Bronchial epithelial cell (primary cell): ENCODE measurements at regions not wholly inside any gene's neighbourhood (a gene's known extent, or its start where the extent isn't known, plus 50 kb on each side); places are given as distances from the start of the nearest gene placed in this dataset.

Experiments used
- DNase-seq: peaks from one replicate; pipeline ENCODE4 v3.0.0-alpha.2; 2010; ENCODE audit warnings: low read depth
- FAIRE-seq: peaks from 2 replicates; lab custom pipeline; 2011; peaks lifted over from hg19 to GRCh38; lab: Jason Lieb, UNC
- H3K27me3 ChIP-seq: 2 replicates; pipeline ENCODE4 v1.5.1; 2011; ENCODE audit warnings: low read length; ENCODE audit not compliant: control insufficient read depth, insufficient read depth
- H3K36me3 ChIP-seq: 2 replicates; pipeline ENCODE4 v1.5.1; 2011; ENCODE audit warnings: low read length; ENCODE audit not compliant: control insufficient read depth, insufficient read depth
- H3K4me3 ChIP-seq: 2 replicates; pipeline ENCODE4 v1.5.1; 2011; ENCODE audit warnings: mild to moderate bottlenecking, low read depth, low read length, control low read depth
- CTCF ChIP-seq: IDR thresholded peaks from 2 replicates; pipeline ENCODE4 v1.5.1; 2011; ENCODE audit warnings: mild to moderate bottlenecking, moderate library complexity, low read length, control low read depth, inconsistent platforms; ENCODE audit not compliant: insufficient read depth, severe bottlenecking

DNA sequence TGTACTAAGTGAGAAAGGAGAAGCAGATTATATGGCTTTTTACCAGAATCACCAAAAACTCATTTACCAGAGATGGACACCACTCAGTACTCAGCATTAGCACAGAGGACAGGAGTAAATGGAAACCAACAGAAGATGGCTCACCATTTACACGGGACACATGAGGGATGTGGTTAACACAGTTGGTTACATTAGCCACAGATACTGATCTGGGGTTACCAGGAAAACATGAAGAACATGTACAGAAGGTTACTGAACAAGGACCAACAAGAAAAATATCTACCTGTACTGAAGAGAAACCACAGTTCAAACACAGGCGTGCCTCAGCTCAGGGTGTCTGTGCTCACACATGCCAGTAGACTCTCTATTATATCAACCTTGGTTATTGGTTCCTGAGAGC, 1285.8 kb upstream of the SORCS1 start:
- Histone ChIP-seq H3K27me3 (no peaks in the 10 kb centered on the region), H3K4me3 (no peak overlapping the region), H3K36me3 (no peaks in the 10 kb centered on the region)
- no peak for TF ChIP-seq CTCF
- DNase-seq (no peak), FAIRE-seq (no peak)

GRCh38 chr10:108445746-108446145, 1281.2 kb upstream of the SORCS1 start:
- no peaks in the 10 kb centered on the region for H3K36me3 ChIP-seq
- no peaks in the 10 kb centered on the region for H3K27me3 ChIP-seq
- DNase-seq, result no peak
- FAIRE-seq, result peak; percentile 64
- H3K4me3 ChIP-seq, result no peak overlapping the region
- TF ChIP-seq CTCF, result no peak

DNA sequence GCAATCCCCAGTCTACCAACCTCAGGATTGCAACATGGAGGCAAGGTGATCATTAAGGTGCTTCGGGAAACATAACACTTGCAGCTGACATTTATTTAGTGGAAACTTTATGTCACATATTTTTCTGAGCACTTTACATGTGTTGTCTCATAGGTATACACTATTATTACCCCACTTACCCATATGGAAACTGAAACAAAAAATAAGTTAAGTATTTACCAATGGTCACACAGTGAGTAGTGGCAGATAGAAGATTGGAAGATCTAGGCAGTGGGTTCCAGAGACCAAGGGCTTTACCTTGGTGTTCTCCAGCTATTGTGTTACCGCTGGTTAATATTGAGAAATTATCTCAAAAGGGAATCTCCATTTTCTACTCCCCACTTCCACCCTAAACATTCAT, 1279.1 kb upstream of the SORCS1 start:
- FAIRE-seq, result no peak
- Histone ChIP-seq H3K27me3 (no peaks in the 10 kb centered on the region), H3K36me3 (no peaks in the 10 kb centered on the region), H3K4me3 (no peak overlapping the region)
- DNase-seq, result no peak
- TF ChIP-seq CTCF, result no peak

GRCh38 chr10:108439397-108439796, 1274.9 kb upstream of the SORCS1 start:
- Histone ChIP-seq H3K36me3 (no peaks in the 10 kb centered on the region), H3K4me3 (no peak overlapping the region), H3K27me3 (no peaks in the 10 kb centered on the region)
- no peak for FAIRE-seq
- no peak for TF ChIP-seq CTCF
- no peak for DNase-seq

DNA sequence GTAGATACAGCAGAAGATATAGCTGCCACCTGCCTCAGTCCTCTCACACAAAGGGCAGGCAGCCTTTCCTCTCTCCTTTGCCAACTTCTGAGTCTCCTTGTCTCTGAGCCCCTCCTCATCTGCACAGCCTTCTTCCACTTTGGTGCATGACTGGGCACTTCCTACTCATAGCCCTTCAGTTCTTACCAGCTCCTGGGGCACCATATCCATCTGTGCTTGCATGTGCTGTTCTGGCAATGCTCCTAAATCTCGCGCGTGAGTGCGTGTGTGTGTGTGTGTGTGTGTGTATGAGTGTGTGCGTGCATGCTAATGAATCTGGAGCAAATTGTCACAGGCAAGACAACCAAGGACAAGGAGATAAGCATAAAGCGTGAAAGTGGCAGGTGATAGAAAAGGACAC, 1271.6 kb upstream of the SORCS1 start:
- no peak for FAIRE-seq
- DNase-seq, result no peak
- no peak overlapping the region for H3K4me3 ChIP-seq
- H3K27me3 ChIP-seq, result no peaks in the 10 kb centered on the region
- TF ChIP-seq CTCF, result no peak
- H3K36me3 ChIP-seq, result no peaks in the 10 kb centered on the region

GRCh38 chr10:108434559-108435252, 1270.2 kb upstream of the SORCS1 start:
- TF ChIP-seq CTCF, result no peak
- DNase-seq (no peak), FAIRE-seq (no peak)
- Histone ChIP-seq H3K36me3 (no peaks in the 10 kb centered on the region), H3K27me3 (no peaks in the 10 kb centered on the region), H3K4me3 (no peak overlapping the region)
